C4-2B (cell line): ENCODE measurements at regions not wholly inside any gene's neighbourhood (a gene's known extent, or its start where the extent isn't known, plus 50 kb on each side); places are given as distances from the start of the nearest gene placed in this dataset.

Source experiments
- H3K27ac ChIP-seq: fragments of 450-650 bp; 2 replicates; pipeline ENCODE4 v1.5.1; 2017
- CTCF ChIP-seq: fragments of 450-650 bp; conservative IDR thresholded peaks from 2 replicates; pipeline ENCODE4 v1.5.1; 2017; ENCODE audit warnings: mild to moderate bottlenecking
- ZFX ChIP-seq: fragments of 450-650 bp; IDR thresholded peaks from 2 replicates; pipeline ENCODE4 v1.6.1; 2017

- no peak overlapping the region for H3K27ac ChIP-seq
- TF ChIP-seq CTCF, result no peak
- no peak for TF ChIP-seq ZFX
These were observed 1006.3 kb downstream of the SORCS1 start for GRCh38 chr10:106158241-106158640.

GRCh38 chr10:106147021-106147420, 1017.5 kb downstream of the SORCS1 start:
- no peak for TF ChIP-seq ZFX
- TF ChIP-seq CTCF, result no peak
- H3K27ac ChIP-seq, result no peak overlapping the region

GRCh38 chr10:106139915-106140314, 1024.6 kb downstream of the SORCS1 start:
- no peak for TF ChIP-seq ZFX
- no peak for TF ChIP-seq CTCF

GRCh38 chr10:106136175-106136574, 1028.3 kb downstream of the SORCS1 start:
- TF ChIP-seq ZFX (no peak), CTCF (no peak)
- H3K27ac ChIP-seq, result no peak overlapping the region

More at GRCh38 chr10:106139915-106140314, 1024.6 kb downstream of the SORCS1 start:
- H3K27ac ChIP-seq, result peak overlapping the region; percentile 31

- TF ChIP-seq ZFX, result no peak
- TF ChIP-seq CTCF, result no peak
- no peak overlapping the region for H3K27ac ChIP-seq
These were observed 1030.0 kb downstream of the SORCS1 start for GRCh38 chr10:106134326-106135000.

GRCh38 chr10:106133451-106133850, 1031.1 kb downstream of the SORCS1 start:
- TF ChIP-seq CTCF, result no peak
- no peak for TF ChIP-seq ZFX
- H3K27ac ChIP-seq, result no peak overlapping the region

GRCh38 chr10:106132956-106133355, 1031.5 kb downstream of the SORCS1 start:
- no peak overlapping the region for H3K27ac ChIP-seq
- TF ChIP-seq CTCF (no peak), ZFX (no peak)
